ENCODE measurements at regions not wholly inside any gene's neighbourhood (a gene's known extent, or its start where the extent isn't known, plus 50 kb on each side); places are given as distances from the start of the nearest gene placed in this dataset.

DNA sequence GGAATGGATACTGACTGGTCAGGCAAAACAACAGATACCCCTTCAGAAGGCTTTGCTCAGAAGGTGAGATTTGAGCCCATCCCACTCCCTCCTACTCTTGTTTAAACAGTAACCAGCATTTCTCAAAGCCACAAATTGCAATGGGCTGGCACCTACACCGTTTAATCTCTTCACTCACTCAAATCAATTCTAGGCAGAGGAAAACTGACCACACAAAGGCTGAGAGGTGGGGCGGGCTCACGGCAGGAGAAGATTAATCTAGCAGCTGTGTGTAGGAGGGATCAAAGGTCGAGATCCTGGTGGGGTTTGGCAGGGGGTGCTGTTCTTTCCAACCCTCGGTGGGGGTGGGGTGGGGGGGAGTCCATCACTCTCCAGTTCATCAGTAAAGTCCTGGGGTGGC lies 622.4 kb downstream of the BCOR start:
- TF ChIP-seq, protein P1, sequence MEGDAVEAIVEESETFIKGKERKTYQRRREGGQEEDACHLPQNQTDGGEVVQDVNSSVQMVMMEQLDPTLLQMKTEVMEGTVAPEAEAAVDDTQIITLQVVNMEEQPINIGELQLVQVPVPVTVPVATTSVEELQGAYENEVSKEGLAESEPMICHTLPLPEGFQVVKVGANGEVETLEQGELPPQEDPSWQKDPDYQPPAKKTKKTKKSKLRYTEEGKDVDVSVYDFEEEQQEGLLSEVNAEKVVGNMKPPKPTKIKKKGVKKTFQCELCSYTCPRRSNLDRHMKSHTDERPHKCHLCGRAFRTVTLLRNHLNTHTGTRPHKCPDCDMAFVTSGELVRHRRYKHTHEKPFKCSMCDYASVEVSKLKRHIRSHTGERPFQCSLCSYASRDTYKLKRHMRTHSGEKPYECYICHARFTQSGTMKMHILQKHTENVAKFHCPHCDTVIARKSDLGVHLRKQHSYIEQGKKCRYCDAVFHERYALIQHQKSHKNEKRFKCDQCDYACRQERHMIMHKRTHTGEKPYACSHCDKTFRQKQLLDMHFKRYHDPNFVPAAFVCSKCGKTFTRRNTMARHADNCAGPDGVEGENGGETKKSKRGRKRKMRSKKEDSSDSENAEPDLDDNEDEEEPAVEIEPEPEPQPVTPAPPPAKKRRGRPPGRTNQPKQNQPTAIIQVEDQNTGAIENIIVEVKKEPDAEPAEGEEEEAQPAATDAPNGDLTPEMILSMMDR (IDR thresholded peaks at IDR 0.05 in 2 of 3, conservative IDR thresholded peaks at IDR 0.05 in 1 of 3; ENCODE audit: borderline replicate concordance in 1 of 3, insufficient read depth in 1 of 3, low read depth in 2 of 3, low read length in 2 of 3): no peak
- TF ChIP-seq ZFX (IDR thresholded peaks at IDR 0.05) (no peak), EGR1 (IDR thresholded peaks at IDR 0.05; ENCODE audit: low read depth) (no peak), CEBPB (IDR thresholded peaks at IDR 0.05; ENCODE audit: low read depth) (no peak), EZH2 (IDR thresholded peaks at IDR 0.05) (no peak), POLR2AphosphoS5 (IDR thresholded peaks at IDR 0.05; ENCODE audit: low read depth, low read length) (no peak), POLR2A (IDR thresholded peaks at IDR 0.05; ENCODE audit: borderline replicate concordance, extremely low read depth, insufficient read depth, insufficient read length) (no peak), ZNF274 (IDR thresholded peaks at IDR 0.05; ENCODE audit: low read depth, low read length) (no peak), YY1 (IDR thresholded peaks at IDR 0.05; ENCODE audit: extremely low read depth, insufficient replicate concordance, low read depth, low read length) (no peak), EZH2phosphoT487 (IDR thresholded peaks at IDR 0.05; ENCODE audit: borderline replicate concordance) (no peak)
- TF ChIP-seq, protein P2, sequence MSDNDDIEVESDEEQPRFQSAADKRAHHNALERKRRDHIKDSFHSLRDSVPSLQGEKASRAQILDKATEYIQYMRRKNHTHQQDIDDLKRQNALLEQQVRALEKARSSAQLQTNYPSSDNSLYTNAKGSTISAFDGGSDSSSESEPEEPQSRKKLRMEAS (IDR thresholded peaks at IDR 0.05): no peak
- TF ChIP-seq, protein P3, sequence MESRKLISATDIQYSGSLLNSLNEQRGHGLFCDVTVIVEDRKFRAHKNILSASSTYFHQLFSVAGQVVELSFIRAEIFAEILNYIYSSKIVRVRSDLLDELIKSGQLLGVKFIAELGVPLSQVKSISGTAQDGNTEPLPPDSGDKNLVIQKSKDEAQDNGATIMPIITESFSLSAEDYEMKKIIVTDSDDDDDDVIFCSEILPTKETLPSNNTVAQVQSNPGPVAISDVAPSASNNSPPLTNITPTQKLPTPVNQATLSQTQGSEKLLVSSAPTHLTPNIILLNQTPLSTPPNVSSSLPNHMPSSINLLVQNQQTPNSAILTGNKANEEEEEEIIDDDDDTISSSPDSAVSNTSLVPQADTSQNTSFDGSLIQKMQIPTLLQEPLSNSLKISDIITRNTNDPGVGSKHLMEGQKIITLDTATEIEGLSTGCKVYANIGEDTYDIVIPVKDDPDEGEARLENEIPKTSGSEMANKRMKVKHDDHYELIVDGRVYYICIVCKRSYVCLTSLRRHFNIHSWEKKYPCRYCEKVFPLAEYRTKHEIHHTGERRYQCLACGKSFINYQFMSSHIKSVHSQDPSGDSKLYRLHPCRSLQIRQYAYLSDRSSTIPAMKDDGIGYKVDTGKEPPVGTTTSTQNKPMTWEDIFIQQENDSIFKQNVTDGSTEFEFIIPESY (IDR thresholded peaks at IDR 0.05; ENCODE audit: extremely low read depth, insufficient replicate concordance, low read length): no peak
- TF ChIP-seq, protein P4, sequence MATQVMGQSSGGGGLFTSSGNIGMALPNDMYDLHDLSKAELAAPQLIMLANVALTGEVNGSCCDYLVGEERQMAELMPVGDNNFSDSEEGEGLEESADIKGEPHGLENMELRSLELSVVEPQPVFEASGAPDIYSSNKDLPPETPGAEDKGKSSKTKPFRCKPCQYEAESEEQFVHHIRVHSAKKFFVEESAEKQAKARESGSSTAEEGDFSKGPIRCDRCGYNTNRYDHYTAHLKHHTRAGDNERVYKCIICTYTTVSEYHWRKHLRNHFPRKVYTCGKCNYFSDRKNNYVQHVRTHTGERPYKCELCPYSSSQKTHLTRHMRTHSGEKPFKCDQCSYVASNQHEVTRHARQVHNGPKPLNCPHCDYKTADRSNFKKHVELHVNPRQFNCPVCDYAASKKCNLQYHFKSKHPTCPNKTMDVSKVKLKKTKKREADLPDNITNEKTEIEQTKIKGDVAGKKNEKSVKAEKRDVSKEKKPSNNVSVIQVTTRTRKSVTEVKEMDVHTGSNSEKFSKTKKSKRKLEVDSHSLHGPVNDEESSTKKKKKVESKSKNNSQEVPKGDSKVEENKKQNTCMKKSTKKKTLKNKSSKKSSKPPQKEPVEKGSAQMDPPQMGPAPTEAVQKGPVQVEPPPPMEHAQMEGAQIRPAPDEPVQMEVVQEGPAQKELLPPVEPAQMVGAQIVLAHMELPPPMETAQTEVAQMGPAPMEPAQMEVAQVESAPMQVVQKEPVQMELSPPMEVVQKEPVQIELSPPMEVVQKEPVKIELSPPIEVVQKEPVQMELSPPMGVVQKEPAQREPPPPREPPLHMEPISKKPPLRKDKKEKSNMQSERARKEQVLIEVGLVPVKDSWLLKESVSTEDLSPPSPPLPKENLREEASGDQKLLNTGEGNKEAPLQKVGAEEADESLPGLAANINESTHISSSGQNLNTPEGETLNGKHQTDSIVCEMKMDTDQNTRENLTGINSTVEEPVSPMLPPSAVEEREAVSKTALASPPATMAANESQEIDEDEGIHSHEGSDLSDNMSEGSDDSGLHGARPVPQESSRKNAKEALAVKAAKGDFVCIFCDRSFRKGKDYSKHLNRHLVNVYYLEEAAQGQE (IDR thresholded peaks at IDR 0.05; ENCODE audit: low read depth): no peak

All from HCT116 (cell line).